LHCN-M2 (cell line): ENCODE measurements at regions not wholly inside any gene's neighbourhood (a gene's known extent, or its start where the extent isn't known, plus 50 kb on each side); places are given as distances from the start of the nearest gene placed in this dataset.
"Not testable (repeated sequence)": the region's sequence is repeated elsewhere in the genome, so short reads cannot be mapped to it uniquely, and the experiment has no call there.

Experiments
- DNase-seq: peaks from one replicate; pipeline ENCODE4 v3.0.0-alpha.2; 2012; ENCODE audit warnings: low read depth

DNA sequence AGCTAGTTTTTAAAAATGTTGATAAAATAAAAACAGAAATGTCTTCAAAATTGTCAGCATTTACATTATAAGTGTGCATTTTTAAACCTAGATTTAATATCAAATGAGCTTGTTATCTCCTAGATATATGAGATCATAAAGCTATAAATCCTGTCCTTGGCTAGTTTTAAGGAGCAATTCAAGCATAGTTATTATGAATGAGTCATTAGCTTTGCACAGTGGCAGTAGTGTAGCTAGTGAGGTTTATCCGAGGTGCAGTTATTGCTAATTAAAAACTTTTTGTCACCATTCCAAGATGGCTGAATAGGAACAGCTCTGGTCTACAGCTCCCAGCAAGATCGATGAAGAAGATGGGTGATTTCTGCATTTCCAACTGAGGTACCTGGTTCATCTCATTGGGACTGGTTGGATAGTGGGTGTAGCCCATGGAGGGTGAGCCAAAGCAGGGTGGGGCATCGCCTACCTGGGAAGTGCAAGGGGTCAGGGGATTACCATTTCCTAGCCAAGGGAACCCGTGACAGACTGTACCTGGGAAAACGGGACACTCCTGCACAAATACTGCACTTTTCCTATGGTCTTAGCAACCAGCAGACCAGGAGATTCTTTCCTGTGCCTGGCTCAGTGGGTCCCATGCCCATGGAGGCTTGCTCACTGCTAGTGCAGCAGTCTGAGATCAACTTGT lies 108.8 kb upstream of the SYNCRIP start:
- no peak for DNase-seq

DNA sequence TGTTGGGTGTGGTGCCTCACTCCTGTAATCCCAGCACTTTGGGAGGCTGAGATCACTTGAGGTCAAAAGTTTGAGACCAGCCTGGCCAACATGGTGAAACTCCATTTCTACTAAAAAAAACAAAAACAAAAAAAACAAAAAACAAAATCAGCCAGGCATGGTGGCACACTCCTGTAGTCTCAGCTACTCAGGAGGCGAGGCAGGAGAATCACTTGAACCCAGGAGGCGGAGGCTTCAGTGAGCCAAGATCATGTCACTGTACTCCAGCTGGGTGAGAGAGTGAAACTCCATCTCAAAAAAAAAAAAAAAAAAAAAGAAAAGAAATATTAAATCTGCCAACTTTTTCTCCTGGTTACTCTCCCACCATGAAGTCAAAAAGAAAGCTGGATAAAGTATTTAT lies 107.5 kb upstream of the SYNCRIP start:
- DNase-seq = not testable (repeated sequence)

DNA sequence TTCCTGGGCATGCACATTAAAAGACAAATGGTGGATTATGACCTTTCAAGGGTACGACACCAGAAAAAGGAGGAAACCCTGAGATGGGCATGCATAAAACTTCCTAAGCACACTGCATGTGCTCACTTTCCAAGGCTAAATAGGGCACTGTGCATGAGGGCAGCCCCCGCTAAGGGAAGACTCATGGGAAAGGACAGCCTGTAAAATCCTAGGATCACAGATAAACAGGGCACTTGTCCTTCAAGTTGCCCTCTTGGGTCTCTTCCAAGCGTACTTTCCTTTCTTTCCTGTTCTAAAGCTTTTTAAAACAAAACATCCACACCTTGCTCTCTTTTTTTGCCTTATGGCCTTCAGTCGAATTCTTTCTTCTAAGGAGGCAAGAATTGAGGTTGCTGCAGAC lies 106.5 kb upstream of the SYNCRIP start:
- DNase-seq = no peak

DNA sequence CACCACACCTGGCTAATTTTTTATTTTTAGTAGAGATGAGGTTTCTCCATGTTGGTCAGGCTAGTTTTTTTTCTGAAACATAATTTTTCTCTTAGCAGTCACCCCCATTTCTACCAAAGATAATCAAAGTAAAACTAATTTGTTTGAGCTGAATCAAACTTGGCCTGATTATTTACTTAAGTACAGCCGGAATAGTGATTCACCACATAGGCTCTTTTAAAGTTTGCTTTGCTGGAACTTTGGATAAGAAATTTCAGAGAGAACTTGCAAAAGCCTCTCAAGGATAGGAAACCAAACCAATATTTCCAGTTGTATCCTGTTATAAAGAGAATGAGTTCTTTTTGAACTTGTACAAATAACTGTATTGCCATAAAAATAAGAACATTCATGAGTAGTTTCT lies 105.0 kb upstream of the SYNCRIP start:
- peak; percentile 34 for DNase-seq

DNA sequence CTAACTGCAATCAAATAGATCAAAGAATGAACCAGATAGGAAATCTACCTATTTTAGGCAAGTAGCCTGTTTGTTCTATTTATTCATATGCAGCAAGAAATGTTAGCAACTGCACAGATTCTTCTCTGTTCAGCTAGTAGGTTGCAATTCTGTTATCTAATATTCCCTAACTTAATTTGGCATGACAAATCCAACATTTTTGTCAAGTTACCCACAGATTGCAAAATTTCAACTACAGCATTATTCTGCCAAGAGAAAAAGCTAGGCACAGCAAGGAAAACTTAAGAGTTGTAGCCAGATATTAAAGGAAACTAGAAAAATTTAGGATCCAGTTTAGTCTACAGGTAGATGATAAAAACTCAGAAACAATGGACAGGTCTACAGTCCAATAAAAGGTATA lies 104.4 kb upstream of the SYNCRIP start:
- DNase-seq = peak; percentile 18

DNA sequence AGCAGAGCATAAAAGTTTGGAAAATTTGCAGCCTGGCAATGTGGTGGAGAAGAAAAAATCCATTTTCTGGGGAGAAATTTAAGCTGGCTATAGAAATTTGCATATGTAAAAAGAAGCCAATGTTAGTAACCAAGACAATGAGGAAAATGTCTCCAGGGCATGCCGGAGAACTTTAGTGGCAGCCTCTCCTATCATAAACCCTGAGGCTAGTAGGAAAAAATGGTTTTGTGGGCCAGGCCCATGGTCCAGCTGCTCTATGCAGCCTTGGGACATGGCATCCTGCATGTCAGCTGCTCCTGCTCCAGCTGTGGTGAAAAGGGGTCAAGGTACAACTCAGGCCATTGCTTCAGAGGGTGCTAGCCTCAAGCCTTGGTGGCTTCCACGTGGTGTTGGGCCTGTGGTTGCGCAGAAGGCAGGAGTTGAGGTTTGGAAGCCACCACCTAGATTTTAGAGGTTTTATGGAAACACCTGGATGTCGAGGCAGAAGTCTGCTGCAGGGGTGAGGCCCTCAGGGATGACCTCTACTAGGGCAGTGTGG lies 101.8 kb upstream of the SYNCRIP start:
- no peak for DNase-seq

DNA sequence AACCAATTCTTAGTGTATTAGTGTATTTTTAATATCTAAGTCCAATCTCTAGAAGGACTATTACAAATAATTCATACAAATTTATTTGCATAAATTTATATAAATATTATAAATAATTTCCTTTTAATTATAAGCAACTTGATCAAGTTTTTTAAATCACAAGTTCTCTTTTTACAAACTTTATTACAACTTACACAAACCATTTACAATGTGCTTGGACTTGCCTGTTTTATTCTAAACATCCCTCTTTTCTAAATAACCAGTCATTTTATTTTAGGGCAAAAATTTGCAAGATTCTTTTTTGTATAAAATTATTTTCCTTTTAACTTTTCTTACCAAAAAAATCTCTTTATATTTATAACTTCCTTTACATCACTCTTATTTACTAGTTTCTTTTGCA lies 83.5 kb upstream of the SYNCRIP start:
- peak; percentile 30 for DNase-seq

DNA sequence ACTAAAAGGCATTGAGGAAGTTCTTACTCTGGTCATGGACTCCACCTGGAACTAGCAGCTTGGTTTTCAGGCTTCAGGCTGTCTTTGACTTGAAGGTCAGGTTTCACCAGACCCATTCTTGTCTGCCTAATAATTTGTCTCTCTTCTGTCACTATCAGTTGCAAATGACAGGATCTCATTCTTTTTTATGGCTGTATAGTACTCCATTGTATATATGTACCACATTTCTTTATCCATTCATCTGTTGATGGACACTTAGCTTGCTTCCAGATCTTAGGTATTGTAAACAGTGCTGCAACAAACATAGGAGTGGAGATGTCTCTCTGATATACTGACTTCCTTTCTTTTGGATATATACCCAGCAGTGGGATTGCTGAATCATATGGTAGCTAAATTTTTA lies 73.1 kb upstream of the SYNCRIP start:
- DNase-seq = no peak

DNA sequence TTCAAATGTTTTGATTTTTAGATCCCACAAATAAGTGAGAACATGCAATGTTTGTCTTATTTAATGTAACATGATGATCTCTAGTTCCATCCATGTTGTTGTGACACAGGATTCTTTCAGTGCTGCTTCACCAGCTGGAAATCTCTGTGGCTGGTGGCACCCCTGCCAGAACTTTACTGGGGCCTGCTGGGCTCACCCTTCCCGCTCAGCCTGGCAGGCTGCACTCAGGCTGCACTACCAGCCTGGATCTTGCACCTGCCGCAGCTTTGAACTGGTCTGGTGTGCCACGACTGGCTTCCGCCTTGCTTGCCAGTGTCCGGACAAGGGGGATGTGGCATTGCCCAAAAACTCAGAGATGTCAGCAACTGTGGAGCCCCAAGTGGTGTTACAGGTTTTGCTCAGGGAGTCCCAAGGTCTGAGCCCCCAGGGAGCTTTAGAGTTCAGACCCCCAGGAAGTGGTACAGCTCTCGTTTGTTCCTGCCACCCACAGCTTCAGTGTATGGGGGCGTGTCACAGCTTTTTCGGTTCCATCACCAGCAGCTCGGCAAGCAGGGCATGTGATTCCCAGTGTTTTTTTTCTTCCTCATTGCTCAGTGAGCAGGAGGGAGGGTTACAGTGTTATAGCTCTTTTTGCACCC lies 72.3 kb upstream of the SYNCRIP start:
- no peak for DNase-seq

DNA sequence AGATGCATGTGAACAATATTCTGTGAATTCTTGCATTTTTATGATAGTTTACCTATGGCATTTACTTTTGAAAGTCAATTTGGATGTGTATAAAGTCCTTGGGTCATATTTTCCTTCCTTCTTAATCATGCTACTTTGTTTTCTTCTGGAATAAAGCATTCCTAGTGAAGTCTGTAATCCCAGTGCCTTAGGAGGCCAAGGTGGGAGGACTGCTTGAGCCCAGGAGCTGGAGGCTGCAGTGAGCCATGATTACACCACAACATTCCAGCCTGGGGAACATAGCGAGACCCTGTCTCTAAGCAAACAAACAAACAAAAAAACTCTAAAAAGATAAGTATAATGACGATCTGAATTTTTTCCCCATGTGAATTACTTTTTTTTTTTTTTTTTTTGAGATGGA lies 69.7 kb upstream of the SYNCRIP start:
- no peak for DNase-seq

DNA sequence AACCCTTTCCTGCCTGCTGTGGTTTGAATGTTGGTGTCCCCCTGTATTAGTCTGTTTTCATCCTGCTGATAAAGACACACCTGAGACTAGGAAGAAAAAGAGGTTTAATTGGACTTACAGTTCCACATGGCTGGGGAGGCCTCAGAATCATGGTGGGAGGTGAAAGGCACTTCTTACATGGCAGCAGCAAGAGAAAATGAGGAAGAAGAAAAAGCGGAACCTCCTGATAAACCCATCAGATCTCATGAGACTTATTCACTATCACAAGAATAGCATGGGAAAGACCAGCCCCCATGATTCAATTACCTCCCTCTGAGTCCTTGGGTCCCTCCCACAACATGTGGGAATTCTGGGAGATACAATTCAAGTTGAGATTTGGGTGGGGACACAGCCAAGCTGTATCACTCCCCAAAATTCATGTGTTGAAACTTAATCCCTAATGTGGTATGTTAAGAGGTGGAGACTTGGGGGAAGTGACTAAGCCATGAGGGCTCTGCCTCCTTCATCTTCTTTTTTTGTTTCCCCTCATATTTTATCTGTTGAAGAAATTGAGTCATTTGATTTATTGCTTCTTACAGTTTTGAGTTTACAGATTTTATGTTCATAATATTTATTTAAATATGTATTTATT lies 64.9 kb upstream of the SYNCRIP start:
- peak; percentile 23 for DNase-seq

DNA sequence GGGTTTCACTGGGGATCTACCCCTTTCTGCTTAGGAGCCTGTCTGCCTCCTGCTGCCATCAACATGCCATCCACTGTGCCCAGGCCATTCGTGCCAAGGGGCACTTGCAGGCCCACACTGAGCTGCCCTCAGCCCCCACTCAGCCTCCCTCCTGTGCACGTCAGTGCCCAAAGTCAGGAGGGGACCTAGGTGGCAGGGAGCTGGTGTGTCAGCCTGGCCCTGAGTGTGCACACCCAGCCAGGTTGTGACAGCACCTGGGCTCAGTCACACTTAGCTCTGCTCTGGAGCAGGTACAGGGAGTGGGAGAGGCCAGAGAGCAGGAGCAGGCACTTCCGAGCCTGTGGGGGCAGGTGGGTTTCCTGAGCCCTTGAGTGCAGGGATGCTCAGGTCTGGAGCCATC lies 63.6 kb upstream of the SYNCRIP start:
- DNase-seq = no peak

DNA sequence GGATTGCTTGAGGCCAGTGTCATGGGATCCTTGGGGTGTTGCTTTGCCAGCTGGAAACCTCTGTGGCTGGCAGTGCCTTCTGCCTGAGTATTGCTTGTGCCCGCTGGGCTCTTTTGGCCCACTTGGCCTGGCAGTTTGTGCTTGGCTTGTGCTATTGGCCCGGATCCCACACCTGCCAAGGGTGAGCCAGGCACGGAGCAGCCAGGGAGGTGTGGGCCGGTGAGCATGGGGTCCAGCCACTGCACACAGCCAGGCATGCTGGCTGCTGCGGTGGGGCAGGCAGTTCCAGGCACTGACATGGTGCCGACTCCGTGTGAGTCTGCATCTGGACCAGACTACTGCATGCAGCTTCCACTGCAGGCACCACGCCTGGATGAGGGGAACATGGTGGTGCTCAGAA lies 62.5 kb upstream of the SYNCRIP start:
- DNase-seq = no peak

DNA sequence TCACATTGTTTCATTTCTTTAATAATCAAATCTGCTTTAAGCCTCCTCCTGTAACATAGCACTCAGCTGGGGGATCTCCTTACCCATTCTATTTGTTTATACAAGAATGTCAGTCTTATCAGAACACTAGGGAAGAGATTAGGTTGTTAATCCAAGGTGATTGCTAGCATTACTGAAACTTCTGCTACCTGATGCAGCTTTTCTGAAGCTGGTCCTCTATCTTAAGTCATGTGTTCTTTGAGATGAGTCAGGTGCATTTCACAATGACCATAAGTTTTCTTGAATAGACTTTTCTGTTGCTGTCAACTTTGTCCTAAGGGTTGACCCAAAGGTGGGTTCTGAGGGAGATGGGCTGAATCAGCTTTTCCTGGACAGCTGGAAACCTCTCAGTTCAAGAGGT lies 60.7 kb upstream of the SYNCRIP start:
- no peak for DNase-seq
